ENCODE measurements at regions not wholly inside any gene's neighbourhood (a gene's known extent, or its start where the extent isn't known, plus 50 kb on each side); places are given as distances from the start of the nearest gene placed in this dataset.
"Not testable (repeated sequence)": the region's sequence is repeated elsewhere in the genome, so short reads cannot be mapped to it uniquely, and the experiment has no call there.

- DNase-seq, result no peak
Observed at GRCh38 chr18:43819873-43820272, 542.6 kb upstream of the SYT4 start.

GRCh38 chr18:43825768-43826167 is 548.5 kb upstream of the SYT4 start:
- DNase-seq, result no peak

GRCh38 chr18:43826215-43826614 is 548.9 kb upstream of the SYT4 start:
- DNase-seq, result no peak

- no peak for DNase-seq
Observed at GRCh38 chr18:43827311-43827710, 550.0 kb upstream of the SYT4 start.

- DNase-seq, result no peak
Observed at GRCh38 chr18:43830303-43830702, 553.0 kb upstream of the SYT4 start.

- no peak for DNase-seq
Observed at GRCh38 chr18:43830947-43831346, 553.7 kb upstream of the SYT4 start.

GRCh38 chr18:43846299-43846698 is 569.0 kb upstream of the SYT4 start:
- DNase-seq, result no peak

- DNase-seq, result peak; percentile 35
Observed at GRCh38 chr18:43847164-43848091, 570.1 kb upstream of the SYT4 start.

GRCh38 chr18:43849831-43850230 is 572.5 kb upstream of the SYT4 start:
- DNase-seq, result not testable (repeated sequence)

- no peak for DNase-seq
Observed at GRCh38 chr18:43855376-43855775, 578.1 kb upstream of the SYT4 start.

- DNase-seq, result no peak
Observed at GRCh38 chr18:43863180-43863579, 585.9 kb upstream of the SYT4 start.

GRCh38 chr18:43866696-43867095 is 589.4 kb upstream of the SYT4 start:
- no peak for DNase-seq

GRCh38 chr18:43868497-43868995 is 591.3 kb upstream of the SYT4 start:
- DNase-seq, result no peak

- no peak for DNase-seq
Observed at GRCh38 chr18:43869451-43870008, 592.2 kb upstream of the SYT4 start.

- no peak for DNase-seq
Observed at GRCh38 chr18:43870626-43871025, 593.3 kb upstream of the SYT4 start.

GRCh38 chr18:43875511-43875910 is 598.2 kb upstream of the SYT4 start:
- DNase-seq, result no peak

- no peak for DNase-seq
Observed at GRCh38 chr18:43876286-43876685, 599.0 kb upstream of the SYT4 start.

- DNase-seq, result no peak
Observed at GRCh38 chr18:43876748-43877147, 599.5 kb upstream of the SYT4 start.

- DNase-seq, result no peak
Observed at GRCh38 chr18:43877616-43878321, 600.5 kb upstream of the SYT4 start.

GRCh38 chr18:43879415-43879814 is 602.1 kb upstream of the SYT4 start:
- no peak for DNase-seq

- no peak for DNase-seq
Observed at GRCh38 chr18:43882358-43883055, 605.2 kb upstream of the SYT4 start.

GRCh38 chr18:43883886-43884285 is 606.6 kb upstream of the SYT4 start:
- no peak for DNase-seq

- DNase-seq, result peak; percentile 94
Observed at GRCh38 chr18:43886341-43886740, 609.1 kb upstream of the SYT4 start.
